ENCODE measurements at regions not wholly inside any gene's neighbourhood (a gene's known extent, or its start where the extent isn't known, plus 50 kb on each side); places are given as distances from the start of the nearest gene placed in this dataset.

- DNase-seq (ENCODE audit: low spot score): no peak
Measured at GRCh38 chr1:235025422-235025984, 103.1 kb downstream of the TOMM20 start.

- DNase-seq (ENCODE audit: low spot score): no peak
Measured at GRCh38 chr1:235024711-235025421, 103.8 kb downstream of the TOMM20 start.

- DNase-seq (ENCODE audit: low spot score): no peak
Measured at GRCh38 chr1:235023711-235024439, 104.8 kb downstream of the TOMM20 start.

GRCh38 chr1:235022981-235023710 is 105.5 kb downstream of the TOMM20 start:
- DNase-seq (ENCODE audit: low spot score): no peak

- DNase-seq (ENCODE audit: low spot score): no peak
Measured at GRCh38 chr1:235022341-235022980, 106.2 kb downstream of the TOMM20 start.

- no peak for DNase-seq (ENCODE audit: low spot score)
Measured at GRCh38 chr1:235021815-235022214, 106.8 kb downstream of the TOMM20 start.

- no peak for DNase-seq (ENCODE audit: low spot score)
Measured at GRCh38 chr1:235021321-235021720, 107.3 kb downstream of the TOMM20 start.

GRCh38 chr1:235019961-235020360 is 108.7 kb downstream of the TOMM20 start:
- DNase-seq (ENCODE audit: low spot score): no peak

- DNase-seq (ENCODE audit: low spot score): no peak
Measured at GRCh38 chr1:235019471-235019870, 109.2 kb downstream of the TOMM20 start.

- DNase-seq (ENCODE audit: low spot score): no peak
Measured at GRCh38 chr1:235018720-235019444, 109.8 kb downstream of the TOMM20 start.

- DNase-seq (ENCODE audit: low spot score): peak; percentile 33
Measured at GRCh38 chr1:235018161-235018560, 110.5 kb downstream of the TOMM20 start.

GRCh38 chr1:235017719-235018118 is 110.9 kb downstream of the TOMM20 start:
- DNase-seq (ENCODE audit: low spot score): no peak

- no peak for DNase-seq (ENCODE audit: low spot score)
Measured at GRCh38 chr1:235017191-235017590, 111.4 kb downstream of the TOMM20 start.

GRCh38 chr1:235015291-235015985 is 113.2 kb downstream of the TOMM20 start:
- no peak for DNase-seq (ENCODE audit: low spot score)

GRCh38 chr1:235014756-235015155 is 113.9 kb downstream of the TOMM20 start:
- no peak for DNase-seq (ENCODE audit: low spot score)

- DNase-seq (ENCODE audit: low spot score): no peak
Measured at GRCh38 chr1:235013512-235013911, 115.1 kb downstream of the TOMM20 start.

- no peak for DNase-seq (ENCODE audit: low spot score)
Measured at GRCh38 chr1:235012436-235013210, 116.0 kb downstream of the TOMM20 start.

GRCh38 chr1:235011599-235012435 is 116.8 kb downstream of the TOMM20 start:
- peak; percentile 83 for DNase-seq (ENCODE audit: low spot score)

GRCh38 chr1:235011064-235011598 is 117.5 kb downstream of the TOMM20 start:
- no peak for DNase-seq (ENCODE audit: low spot score)

All from kidney capillary endothelial cell (primary cell).